ENCODE measurements at regions not wholly inside any gene's neighbourhood (a gene's known extent, or its start where the extent isn't known, plus 50 kb on each side); places are given as distances from the start of the nearest gene placed in this dataset.

DNA sequence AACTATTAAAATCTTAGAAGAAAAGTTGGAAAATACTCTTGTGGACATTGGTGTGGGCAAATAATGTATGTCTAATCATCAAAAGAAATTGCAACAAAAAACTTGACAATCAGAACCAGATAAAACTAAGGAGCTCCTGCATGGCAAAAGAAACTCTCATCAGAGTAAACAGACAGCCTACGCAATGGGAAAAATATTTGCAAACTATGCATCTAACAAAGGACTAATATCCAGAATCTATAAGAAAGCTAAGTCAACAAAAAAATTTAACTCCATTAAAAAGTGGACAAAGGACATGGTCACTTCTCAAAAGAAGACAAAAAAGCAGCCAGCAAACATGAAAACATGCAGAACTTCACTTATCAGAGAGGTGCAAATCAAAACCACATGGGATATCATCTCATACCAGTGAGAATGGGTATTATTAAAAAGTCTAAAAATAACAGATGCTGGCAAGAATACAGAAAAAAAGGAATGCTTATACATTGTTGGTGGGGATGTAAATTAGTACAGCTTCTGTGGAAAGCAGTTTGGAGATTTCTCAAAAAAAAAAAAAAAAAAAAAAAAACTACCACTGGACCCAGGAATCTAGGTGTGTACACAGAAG lies 99.7 kb upstream of the TOP3B start:
- Histone ChIP-seq H4K5ac (ENCODE audit: low read length) (no peak overlapping the region), H3K4me2 (ENCODE audit: low read length) (no peak overlapping the region), H3K36me3 (ENCODE audit: control insufficient read depth, insufficient read depth, low read length) (no peaks in the 10 kb centered on the region), H3K4me3 (ENCODE audit: low read length) (no peak overlapping the region), H3K79me2 (ENCODE audit: control insufficient read depth, insufficient read depth, low read length) (no peaks in the 10 kb centered on the region), H2BK120ac (ENCODE audit: low read depth, low read length) (no peak overlapping the region), H3K9ac (ENCODE audit: low read length) (no peak overlapping the region), H3K79me1 (ENCODE audit: low read length) (no peaks in the 10 kb centered on the region), H4K8ac (ENCODE audit: low read depth, low read length) (no peak overlapping the region), H3K4me1 (ENCODE audit: control insufficient read depth, low read depth, low read length) (no peaks in the 10 kb centered on the region), H3K27me3 (ENCODE audit: insufficient read depth, low read length, poor library complexity) (peaks cover 10% of the 10 kb centered on the region), H3K18ac (ENCODE audit: low read length) (no peak overlapping the region), H2BK5ac (ENCODE audit: low read length) (no peak overlapping the region), H2BK15ac (replicated peaks; ENCODE audit: low read depth) (no peak overlapping the region), H3K4ac (ENCODE audit: low read depth, low read length) (no peak overlapping the region), H3K56ac (ENCODE audit: low read length) (no peak overlapping the region), H2AK5ac (ENCODE audit: low read length) (no peak overlapping the region), H3K27ac (ENCODE audit: low read depth, low read length) (no peak overlapping the region), H3K23ac (ENCODE audit: low read length) (no peak overlapping the region)
- no CpG with 5 or more reads among the region's 1 CpG for WGBS (ENCODE audit: extremely low coverage, insufficient coverage, low lambda C conversion rate)
- DNase-seq = no peak

DNA sequence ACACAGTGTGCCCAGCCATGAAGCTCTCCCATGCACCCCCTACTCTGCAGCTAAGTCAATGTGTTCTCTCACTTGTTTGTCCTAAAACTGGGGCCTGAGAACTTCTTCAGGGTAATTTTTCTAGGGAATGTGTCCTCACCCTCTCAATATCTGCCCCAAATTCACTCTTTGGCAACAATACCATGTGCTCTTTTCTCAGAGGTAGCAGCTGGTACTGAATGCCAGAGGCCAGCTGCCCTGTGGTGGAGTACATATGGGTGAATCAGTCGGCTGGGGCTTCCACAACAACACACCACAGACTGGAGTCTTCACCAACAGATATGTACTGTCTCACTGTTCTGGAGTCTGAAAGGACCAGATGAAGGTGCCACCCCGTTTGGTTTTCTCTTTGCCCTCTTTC lies 97.7 kb upstream of the TOP3B start:
- Histone ChIP-seq H3K79me1 (ENCODE audit: low read length) (no peaks in the 10 kb centered on the region), H3K56ac (ENCODE audit: low read length) (no peak overlapping the region), H4K8ac (ENCODE audit: low read depth, low read length) (no peak overlapping the region), H3K4me1 (ENCODE audit: control insufficient read depth, low read depth, low read length) (no peaks in the 10 kb centered on the region), H3K23ac (ENCODE audit: low read length) (no peak overlapping the region), H3K4me2 (ENCODE audit: low read length) (no peak overlapping the region), H2BK15ac (replicated peaks; ENCODE audit: low read depth) (no peak overlapping the region), H3K27me3 (ENCODE audit: insufficient read depth, low read length, poor library complexity) (peaks cover 11% of the 10 kb centered on the region), H3K36me3 (ENCODE audit: control insufficient read depth, insufficient read depth, low read length) (no peaks in the 10 kb centered on the region), H3K4ac (ENCODE audit: low read depth, low read length) (no peak overlapping the region), H2BK5ac (ENCODE audit: low read length) (no peak overlapping the region), H3K79me2 (ENCODE audit: control insufficient read depth, insufficient read depth, low read length) (no peaks in the 10 kb centered on the region), H2AK5ac (ENCODE audit: low read length) (no peak overlapping the region), H3K4me3 (ENCODE audit: low read length) (no peak overlapping the region), H3K18ac (ENCODE audit: low read length) (no peak overlapping the region), H3K9ac (ENCODE audit: low read length) (no peak overlapping the region), H2BK120ac (ENCODE audit: low read depth, low read length) (no peak overlapping the region), H3K27ac (ENCODE audit: low read depth, low read length) (no peak overlapping the region), H4K5ac (ENCODE audit: low read length) (no peak overlapping the region)
- no peak for DNase-seq
- WGBS (ENCODE audit: extremely low coverage, insufficient coverage, low lambda C conversion rate) = no CpG with 5 or more reads among the region's 2 CpGs

DNA sequence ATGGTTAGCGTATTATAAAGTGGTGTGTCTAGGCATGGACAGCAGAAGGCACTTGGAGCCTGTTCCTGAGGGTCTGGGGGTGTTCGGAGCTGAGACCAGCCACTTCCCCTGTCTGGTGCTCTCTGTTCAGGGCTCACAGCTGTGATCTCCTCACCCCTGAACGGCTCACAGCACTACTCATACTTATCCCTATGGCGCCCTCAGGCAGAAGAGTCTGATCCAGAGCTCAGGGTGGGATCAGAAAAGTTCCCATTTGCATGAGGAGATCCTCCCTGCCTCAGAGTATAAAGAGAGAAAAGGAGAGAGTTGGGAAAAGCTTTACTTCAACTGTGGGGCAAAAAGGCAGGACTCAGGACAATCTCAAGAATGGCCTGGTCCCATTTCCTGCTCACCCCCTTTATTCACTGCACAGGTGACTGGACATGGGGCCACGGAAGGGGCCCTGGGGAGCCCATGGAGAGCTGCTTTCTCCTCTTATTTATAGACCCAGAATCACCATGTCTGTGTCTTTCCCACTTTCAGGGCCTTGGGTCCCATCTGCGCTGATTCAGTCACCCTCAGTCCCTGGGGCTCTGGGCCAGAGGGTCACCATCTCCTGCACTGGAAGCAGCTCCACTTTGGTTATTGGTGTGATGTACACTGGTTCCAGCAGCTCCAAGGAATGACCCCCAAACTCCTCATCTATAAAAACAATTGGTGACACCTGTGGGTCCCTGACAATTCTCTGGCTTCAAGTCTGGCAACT lies 97.0 kb upstream of the TOP3B start:
- no CpG with 5 or more reads among the region's 6 CpGs for WGBS (ENCODE audit: extremely low coverage, insufficient coverage, low lambda C conversion rate)
- Histone ChIP-seq H2BK15ac (replicated peaks; ENCODE audit: low read depth) (no peak overlapping the region), H3K56ac (ENCODE audit: low read length) (no peak overlapping the region), H3K18ac (ENCODE audit: low read length) (no peak overlapping the region), H3K9ac (ENCODE audit: low read length) (no peak overlapping the region), H3K27me3 (ENCODE audit: insufficient read depth, low read length, poor library complexity) (peaks cover 11% of the 10 kb centered on the region), H3K27ac (ENCODE audit: low read depth, low read length) (no peak overlapping the region), H2AK5ac (ENCODE audit: low read length) (no peak overlapping the region), H3K36me3 (ENCODE audit: control insufficient read depth, insufficient read depth, low read length) (no peaks in the 10 kb centered on the region), H3K4ac (ENCODE audit: low read depth, low read length) (no peak overlapping the region), H3K23ac (ENCODE audit: low read length) (no peak overlapping the region), H3K4me3 (ENCODE audit: low read length) (no peak overlapping the region), H4K5ac (ENCODE audit: low read length) (no peak overlapping the region), H2BK120ac (ENCODE audit: low read depth, low read length) (no peak overlapping the region), H2BK5ac (ENCODE audit: low read length) (no peak overlapping the region), H3K79me1 (ENCODE audit: low read length) (no peaks in the 10 kb centered on the region), H3K4me1 (ENCODE audit: control insufficient read depth, low read depth, low read length) (no peaks in the 10 kb centered on the region), H4K8ac (ENCODE audit: low read depth, low read length) (no peak overlapping the region), H3K79me2 (ENCODE audit: control insufficient read depth, insufficient read depth, low read length) (no peaks in the 10 kb centered on the region), H3K4me2 (ENCODE audit: low read length) (no peak overlapping the region)
- no peak for DNase-seq

DNA sequence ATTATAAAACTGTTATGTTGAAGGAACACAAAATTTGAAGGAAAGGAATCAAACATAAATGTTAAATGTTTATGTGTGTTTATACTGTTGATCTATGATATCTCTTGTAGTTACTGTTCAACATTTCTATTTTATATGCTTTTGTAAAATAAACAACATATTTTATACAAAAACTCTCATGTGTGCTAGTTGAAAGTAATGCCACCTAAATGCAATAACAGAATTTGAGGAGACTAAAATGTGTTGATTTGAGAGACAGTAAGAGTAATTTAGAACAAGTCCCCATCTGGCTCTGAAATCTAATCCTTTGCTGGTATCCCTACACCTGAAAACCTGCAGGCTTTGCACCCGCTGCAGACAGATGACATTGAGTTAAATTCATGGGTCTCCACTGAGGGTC lies 95.7 kb upstream of the TOP3B start:
- H2BK5ac ChIP-seq (ENCODE audit: low read length) = no peak overlapping the region
- H3K4me1 ChIP-seq (ENCODE audit: control insufficient read depth, low read depth, low read length) = no peaks in the 10 kb centered on the region
- no peak overlapping the region for H2AK5ac ChIP-seq (ENCODE audit: low read length)
- no peak overlapping the region for H4K5ac ChIP-seq (ENCODE audit: low read length)
- no peak overlapping the region for H3K23ac ChIP-seq (ENCODE audit: low read length)
- no peak overlapping the region for H3K9ac ChIP-seq (ENCODE audit: low read length)
- no peak overlapping the region for H3K56ac ChIP-seq (ENCODE audit: low read length)
- H3K4me3 ChIP-seq (ENCODE audit: low read length) = no peak overlapping the region
- H3K79me1 ChIP-seq (ENCODE audit: low read length) = no peaks in the 10 kb centered on the region
- H3K4ac ChIP-seq (ENCODE audit: low read depth, low read length) = no peak overlapping the region
- no peak overlapping the region for H2BK15ac ChIP-seq (replicated peaks; ENCODE audit: low read depth)
- no peak overlapping the region for H2BK120ac ChIP-seq (ENCODE audit: low read depth, low read length)
- WGBS (ENCODE audit: extremely low coverage, insufficient coverage, low lambda C conversion rate) = no CpG with 5 or more reads among the region's 1 CpG
- no peak overlapping the region for H3K18ac ChIP-seq (ENCODE audit: low read length)
- no peak overlapping the region for H3K4me2 ChIP-seq (ENCODE audit: low read length)
- H3K27ac ChIP-seq (ENCODE audit: low read depth, low read length) = no peak overlapping the region
- no peaks in the 10 kb centered on the region for H3K36me3 ChIP-seq (ENCODE audit: control insufficient read depth, insufficient read depth, low read length)
- H3K27me3 ChIP-seq (ENCODE audit: insufficient read depth, low read length, poor library complexity) = peaks cover 11% of the 10 kb centered on the region
- H3K79me2 ChIP-seq (ENCODE audit: control insufficient read depth, insufficient read depth, low read length) = no peaks in the 10 kb centered on the region
- no peak for DNase-seq
- H4K8ac ChIP-seq (ENCODE audit: low read depth, low read length) = no peak overlapping the region

DNA sequence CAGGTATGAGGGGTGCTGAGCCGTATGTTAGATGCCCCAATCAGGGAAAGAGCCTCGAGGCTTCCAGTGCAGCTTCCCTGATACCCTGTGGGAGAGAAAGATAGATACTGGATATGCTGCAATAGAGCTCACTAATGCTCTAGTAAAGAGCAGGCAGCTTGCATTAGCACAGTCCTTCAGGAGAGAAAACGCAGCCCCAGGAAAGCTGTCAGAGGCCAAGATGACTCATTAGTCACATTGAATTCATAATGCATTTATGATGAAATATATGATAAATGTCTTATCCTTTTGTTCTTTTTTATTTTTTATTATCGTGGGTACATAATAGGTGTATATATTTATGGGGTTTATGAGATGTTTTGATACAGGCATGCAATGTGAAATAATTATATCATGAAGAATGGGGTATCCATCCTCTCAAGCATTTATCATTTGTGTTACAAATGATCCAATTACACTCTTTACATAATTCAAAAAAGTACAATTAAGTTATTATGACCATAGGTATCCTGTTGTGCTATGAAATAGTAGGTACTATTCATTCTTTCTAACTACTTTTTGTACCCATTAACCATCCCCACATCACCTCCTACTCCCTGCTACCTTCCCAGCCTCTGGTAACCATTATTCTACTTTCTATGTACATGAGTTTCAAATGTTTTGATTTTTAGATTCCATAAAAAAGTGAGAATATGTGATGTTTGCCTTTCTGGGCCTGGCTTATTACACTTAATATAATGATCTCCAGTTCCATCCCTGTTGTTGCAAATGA lies 94.5 kb upstream of the TOP3B start:
- H3K18ac ChIP-seq (ENCODE audit: low read length) = no peak overlapping the region
- H3K27me3 ChIP-seq (ENCODE audit: insufficient read depth, low read length, poor library complexity) = peaks cover 11% of the 10 kb centered on the region
- H3K56ac ChIP-seq (ENCODE audit: low read length) = no peak overlapping the region
- no peaks in the 10 kb centered on the region for H3K4me1 ChIP-seq (ENCODE audit: control insufficient read depth, low read depth, low read length)
- H3K23ac ChIP-seq (ENCODE audit: low read length) = no peak overlapping the region
- H3K27ac ChIP-seq (ENCODE audit: low read depth, low read length) = no peak overlapping the region
- no peak for DNase-seq
- H2AK5ac ChIP-seq (ENCODE audit: low read length) = no peak overlapping the region
- no CpG with 5 or more reads among the region's 4 CpGs for WGBS (ENCODE audit: extremely low coverage, insufficient coverage, low lambda C conversion rate)
- no peak overlapping the region for H3K9ac ChIP-seq (ENCODE audit: low read length)
- H2BK15ac ChIP-seq (replicated peaks; ENCODE audit: low read depth) = no peak overlapping the region
- H3K4me2 ChIP-seq (ENCODE audit: low read length) = no peak overlapping the region
- no peak overlapping the region for H3K4ac ChIP-seq (ENCODE audit: low read depth, low read length)
- H3K79me2 ChIP-seq (ENCODE audit: control insufficient read depth, insufficient read depth, low read length) = no peaks in the 10 kb centered on the region
- no peaks in the 10 kb centered on the region for H3K36me3 ChIP-seq (ENCODE audit: control insufficient read depth, insufficient read depth, low read length)
- H4K5ac ChIP-seq (ENCODE audit: low read length) = no peak overlapping the region
- H2BK120ac ChIP-seq (ENCODE audit: low read depth, low read length) = no peak overlapping the region
- no peaks in the 10 kb centered on the region for H3K79me1 ChIP-seq (ENCODE audit: low read length)
- H4K8ac ChIP-seq (ENCODE audit: low read depth, low read length) = no peak overlapping the region
- H3K4me3 ChIP-seq (ENCODE audit: low read length) = no peak overlapping the region
- H2BK5ac ChIP-seq (ENCODE audit: low read length) = no peak overlapping the region
